ENCODE measurements at regions not wholly inside any gene's neighbourhood (a gene's known extent, or its start where the extent isn't known, plus 50 kb on each side); places are given as distances from the start of the nearest gene placed in this dataset.
"Not testable (repeated sequence)": the region's sequence is repeated elsewhere in the genome, so short reads cannot be mapped to it uniquely, and the experiment has no call there.

- TF ChIP-seq CTCF (IDR thresholded peaks at IDR 0.05; ENCODE audit: control extremely low read depth, extremely low read depth): no peak
- Histone ChIP-seq H3K27ac (ENCODE audit: low read depth in 1 of 2, low read length in 1 of 2) (no peak overlapping the region), H3K9me3 (ENCODE audit: control insufficient read depth in 4 of 4, insufficient read depth in 3 of 4, low read length in 3 of 4) (peaks cover 0 to 10% (median 3%) of the 10 kb centered on the region in 4 donors), H3K4me1 (ENCODE audit: control insufficient read depth in 5 of 5, insufficient read depth in 5 of 5, low read length in 5 of 5) (no peaks in the 10 kb centered on the region), H3K27me3 (ENCODE audit: control insufficient read depth in 3 of 3, insufficient read depth in 3 of 3, low read length in 2 of 3) (no peaks in the 10 kb centered on the region), H3K9ac (ENCODE audit: insufficient read depth in 1 of 2, low read length in 2 of 2) (no peak overlapping the region), H3K36me3 (ENCODE audit: control insufficient read depth in 4 of 4, insufficient read depth in 4 of 4, low read length in 4 of 4) (no peaks in the 10 kb centered on the region), H3K4me3 (no peak overlapping the region)
- DNase-seq: no peak
- ATAC-seq (ENCODE audit: insufficient read depth, low FRiP score): no peak
These were observed 117.4 kb upstream of the ZC4H2 start for GRCh38 chrX:65093658-65094057.

GRCh38 chrX:65073233-65073632 lies 97.0 kb upstream of the ZC4H2 start:
- peaks cover 0 to 12% (median 1%) of the 10 kb centered on the region in 4 donors for H3K36me3 ChIP-seq (ENCODE audit: control insufficient read depth in 4 of 4, insufficient read depth in 4 of 4, low read length in 4 of 4)
- H3K27me3 ChIP-seq (ENCODE audit: control insufficient read depth in 3 of 3, insufficient read depth in 3 of 3, low read length in 2 of 3): no peaks in the 10 kb centered on the region
- H3K27ac ChIP-seq (ENCODE audit: low read depth in 1 of 2, low read length in 1 of 2): no peak overlapping the region
- peaks cover 0 to 19% (median 8%) of the 10 kb centered on the region in 4 donors for H3K9me3 ChIP-seq (ENCODE audit: control insufficient read depth in 4 of 4, insufficient read depth in 3 of 4, low read length in 3 of 4)
- ATAC-seq (ENCODE audit: insufficient read depth, low FRiP score): no peak
- no peaks in the 10 kb centered on the region for H3K4me1 ChIP-seq (ENCODE audit: control insufficient read depth in 5 of 5, insufficient read depth in 5 of 5, low read length in 5 of 5)
- H3K4me3 ChIP-seq: no peak overlapping the region
- TF ChIP-seq CTCF (IDR thresholded peaks at IDR 0.05; ENCODE audit: control extremely low read depth, extremely low read depth): no peak
- 76 to 85% methylated on average over 2 to 3 of the region's 3 CpGs for WGBS, 2 donors
- no peak for DNase-seq
- H3K9ac ChIP-seq (ENCODE audit: insufficient read depth in 1 of 2, low read length in 2 of 2): no peak overlapping the region

- no peak for ATAC-seq (ENCODE audit: insufficient read depth, low FRiP score)
- H3K27ac ChIP-seq (ENCODE audit: low read depth in 1 of 2, low read length in 1 of 2): no peak overlapping the region
These were observed 96.3 kb upstream of the ZC4H2 start for GRCh38 chrX:65072590-65072989.

GRCh38 chrX:65058626-65059025 lies 82.4 kb upstream of the ZC4H2 start:
- not testable (repeated sequence) for H3K9ac ChIP-seq (ENCODE audit: insufficient read depth in 1 of 2, low read length in 2 of 2); H3K4me3 ChIP-seq; H3K27ac ChIP-seq (ENCODE audit: low read depth in 1 of 2, low read length in 1 of 2); H3K36me3 ChIP-seq (ENCODE audit: control insufficient read depth in 4 of 4, insufficient read depth in 4 of 4, low read length in 4 of 4); H3K9me3 ChIP-seq (ENCODE audit: control insufficient read depth in 4 of 4, insufficient read depth in 3 of 4, low read length in 3 of 4); DNase-seq; H3K27me3 ChIP-seq (ENCODE audit: control insufficient read depth in 3 of 3, insufficient read depth in 3 of 3, low read length in 2 of 3); ATAC-seq (ENCODE audit: insufficient read depth, low FRiP score); H3K4me1 ChIP-seq (ENCODE audit: control insufficient read depth in 5 of 5, insufficient read depth in 5 of 5, low read length in 5 of 5)
- 90 to 94% methylated on average over 11 to 14 of the region's 14 CpGs for WGBS, 2 donors

More at GRCh38 chrX:65072590-65072989, 96.3 kb upstream of the ZC4H2 start:
- no peak for DNase-seq
- peaks cover 0 to 12% (median 1%) of the 10 kb centered on the region in 4 donors for H3K36me3 ChIP-seq (ENCODE audit: control insufficient read depth in 4 of 4, insufficient read depth in 4 of 4, low read length in 4 of 4)
- no peak overlapping the region for H3K9ac ChIP-seq (ENCODE audit: insufficient read depth in 1 of 2, low read length in 2 of 2)
- peaks cover 0 to 19% (median 8%) of the 10 kb centered on the region in 4 donors for H3K9me3 ChIP-seq (ENCODE audit: control insufficient read depth in 4 of 4, insufficient read depth in 3 of 4, low read length in 3 of 4)
- H3K4me3 ChIP-seq: no peak overlapping the region
- no peaks in the 10 kb centered on the region for H3K4me1 ChIP-seq (ENCODE audit: control insufficient read depth in 5 of 5, insufficient read depth in 5 of 5, low read length in 5 of 5)
- TF ChIP-seq CTCF (IDR thresholded peaks at IDR 0.05; ENCODE audit: control extremely low read depth, extremely low read depth): no peak
- no peaks in the 10 kb centered on the region for H3K27me3 ChIP-seq (ENCODE audit: control insufficient read depth in 3 of 3, insufficient read depth in 3 of 3, low read length in 2 of 3)

Measured in lung (tissue), 11 donors.